Smooth muscle cell (in vitro differentiated cells): ENCODE measurements at regions not wholly inside any gene's neighbourhood (a gene's known extent, or its start where the extent isn't known, plus 50 kb on each side); places are given as distances from the start of the nearest gene placed in this dataset.

Experiments
- DNase-seq: peaks from one replicate; lab custom pipeline; 2025; ENCODE audit not compliant: unreplicated experiment; lab: John Stamatoyannopoulos, UW
- H2AFZ ChIP-seq: fragments of 200-600 bp; sonication (generic); 2 replicates; pipeline ENCODE4 v1.6.0; 2016; ENCODE audit warnings: antibody characterized with exemption, low read depth, mild to moderate bottlenecking
- H3F3A ChIP-seq: fragments of 200-600 bp; sonication (generic); 2 replicates; pipeline ENCODE4 v1.6.0; 2017; ENCODE audit warnings: antibody characterized with exemption, low read depth
- H3K27ac ChIP-seq: fragments of 200-600 bp; sonication (generic); 2 replicates; pipeline ENCODE4 v1.5.1; 2016; ENCODE audit warnings: low read depth, mild to moderate bottlenecking
- H3K27me3 ChIP-seq: fragments of 200-600 bp; sonication (generic); 2 replicates; pipeline ENCODE4 v1.6.1; 2016; ENCODE audit warnings: low read depth, mild to moderate bottlenecking
- H3K36me3 ChIP-seq: fragments of 200-600 bp; sonication (generic); 2 replicates; pipeline ENCODE4 v1.5.1; 2016; ENCODE audit warnings: low read depth
- H3K4me1 ChIP-seq: fragments of 200-600 bp; sonication (generic); 2 replicates; pipeline ENCODE4 v1.5.1; 2016; ENCODE audit warnings: low read depth
- H3K4me2 ChIP-seq: fragments of 200-600 bp; sonication (generic); 2 replicates; pipeline ENCODE4 v1.6.0; 2016; ENCODE audit warnings: mild to moderate bottlenecking
- H3K4me3 ChIP-seq: fragments of 200-600 bp; sonication (generic); 2 replicates; pipeline ENCODE4 v1.5.1; 2016; ENCODE audit warnings: mild to moderate bottlenecking
- H3K79me2 ChIP-seq: fragments of 200-600 bp; sonication (generic); 2 replicates; pipeline ENCODE4 v1.6.0; 2016; ENCODE audit warnings: low read depth, mild to moderate bottlenecking
- H3K9ac ChIP-seq: fragments of 200-600 bp; sonication (generic); 2 replicates; pipeline ENCODE4 v1.6.0; 2016; ENCODE audit warnings: low read depth
- H3K9me3 ChIP-seq: fragments of 200-600 bp; sonication (generic); replicated peaks from 2 replicates; pipeline ENCODE4 v1.5.1; 2016; ENCODE audit warnings: low read depth
- H4K20me1 ChIP-seq: fragments of 200-600 bp; sonication (generic); 2 replicates; pipeline ENCODE4 v1.6.0; 2016; ENCODE audit warnings: low read depth
- CTCF ChIP-seq: fragments of 200-600 bp; sonication (generic); IDR thresholded peaks from 2 replicates; pipeline ENCODE4 v1.5.1; 2017; ENCODE audit warnings: borderline replicate concordance, mild to moderate bottlenecking, antibody characterized with exemption; ENCODE audit not compliant: insufficient read depth, poor library complexity, severe bottlenecking
- WGBS: methylation state at CpG from one replicate; pipeline ENCODE4 v1.1.7; 2016; ENCODE audit warnings: low lambda C conversion rate; 5-methylcytosine and 5-hydroxymethylcytosine counted together

GRCh38 chr9:120291050-120291449 lies 288.9 kb downstream of the CDK5RAP2 start:
- no peaks in the 10 kb centered on the region for H3K4me1 ChIP-seq
- WGBS, result 83% methylated on average over 3 of the region's 3 CpGs
- no peaks in the 10 kb centered on the region for H3K36me3 ChIP-seq

GRCh38 chr9:120289990-120290975 lies 289.7 kb downstream of the CDK5RAP2 start:
- H4K20me1 ChIP-seq, result no peaks in the 10 kb centered on the region
- no peak overlapping the region for H3K27ac ChIP-seq
- no peaks in the 10 kb centered on the region for H3K4me1 ChIP-seq
- no peak overlapping the region for H3K4me3 ChIP-seq
- no peak overlapping the region for H3K4me2 ChIP-seq
- no peaks in the 10 kb centered on the region for H3F3A ChIP-seq
- H3K79me2 ChIP-seq, result no peaks in the 10 kb centered on the region
- H3K9me3 ChIP-seq, result no peaks in the 10 kb centered on the region
- H2AFZ ChIP-seq, result no peak overlapping the region
- H3K9ac ChIP-seq, result no peak overlapping the region
- no peaks in the 10 kb centered on the region for H3K36me3 ChIP-seq
- no peaks in the 10 kb centered on the region for H3K27me3 ChIP-seq
- 61% methylated on average over 9 of the region's 9 CpGs for WGBS
- DNase-seq, result no peak
- TF ChIP-seq CTCF, result no peak

More at GRCh38 chr9:120291050-120291449, 288.9 kb downstream of the CDK5RAP2 start:
- no peak overlapping the region for H3K4me2 ChIP-seq
- no peaks in the 10 kb centered on the region for H3K79me2 ChIP-seq
- no peaks in the 10 kb centered on the region for H3K27me3 ChIP-seq
- H2AFZ ChIP-seq, result no peak overlapping the region
- no peaks in the 10 kb centered on the region for H3K9me3 ChIP-seq
- H3K27ac ChIP-seq, result no peak overlapping the region
- no peak overlapping the region for H3K4me3 ChIP-seq
- no peak overlapping the region for H3K9ac ChIP-seq
- H4K20me1 ChIP-seq, result no peaks in the 10 kb centered on the region
- no peaks in the 10 kb centered on the region for H3F3A ChIP-seq
- no peak for TF ChIP-seq CTCF
- DNase-seq, result no peak

GRCh38 chr9:120289098-120289497 lies 290.9 kb downstream of the CDK5RAP2 start:
- no peaks in the 10 kb centered on the region for H3K27me3 ChIP-seq
- TF ChIP-seq CTCF, result no peak
- DNase-seq, result no peak
- H3F3A ChIP-seq, result no peaks in the 10 kb centered on the region
- no peaks in the 10 kb centered on the region for H3K79me2 ChIP-seq
- no peaks in the 10 kb centered on the region for H3K9me3 ChIP-seq
- H3K36me3 ChIP-seq, result no peaks in the 10 kb centered on the region
- no peaks in the 10 kb centered on the region for H3K4me1 ChIP-seq
- H3K4me2 ChIP-seq, result no peak overlapping the region
- H4K20me1 ChIP-seq, result no peaks in the 10 kb centered on the region
- no peak overlapping the region for H3K9ac ChIP-seq
- H3K27ac ChIP-seq, result no peak overlapping the region
- H3K4me3 ChIP-seq, result no peak overlapping the region
- no peak overlapping the region for H2AFZ ChIP-seq
